ENCODE measurements at regions not wholly inside any gene's neighbourhood (a gene's known extent, or its start where the extent isn't known, plus 50 kb on each side); places are given as distances from the start of the nearest gene placed in this dataset.

GRCh38 chr9:109704546-109704945 lies 75.5 kb upstream of the PALM2AKAP2 start:
- TF ChIP-seq, protein P1, sequence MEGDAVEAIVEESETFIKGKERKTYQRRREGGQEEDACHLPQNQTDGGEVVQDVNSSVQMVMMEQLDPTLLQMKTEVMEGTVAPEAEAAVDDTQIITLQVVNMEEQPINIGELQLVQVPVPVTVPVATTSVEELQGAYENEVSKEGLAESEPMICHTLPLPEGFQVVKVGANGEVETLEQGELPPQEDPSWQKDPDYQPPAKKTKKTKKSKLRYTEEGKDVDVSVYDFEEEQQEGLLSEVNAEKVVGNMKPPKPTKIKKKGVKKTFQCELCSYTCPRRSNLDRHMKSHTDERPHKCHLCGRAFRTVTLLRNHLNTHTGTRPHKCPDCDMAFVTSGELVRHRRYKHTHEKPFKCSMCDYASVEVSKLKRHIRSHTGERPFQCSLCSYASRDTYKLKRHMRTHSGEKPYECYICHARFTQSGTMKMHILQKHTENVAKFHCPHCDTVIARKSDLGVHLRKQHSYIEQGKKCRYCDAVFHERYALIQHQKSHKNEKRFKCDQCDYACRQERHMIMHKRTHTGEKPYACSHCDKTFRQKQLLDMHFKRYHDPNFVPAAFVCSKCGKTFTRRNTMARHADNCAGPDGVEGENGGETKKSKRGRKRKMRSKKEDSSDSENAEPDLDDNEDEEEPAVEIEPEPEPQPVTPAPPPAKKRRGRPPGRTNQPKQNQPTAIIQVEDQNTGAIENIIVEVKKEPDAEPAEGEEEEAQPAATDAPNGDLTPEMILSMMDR (IDR thresholded peaks at IDR 0.05): no peak
- TF ChIP-seq POLR2A (IDR thresholded peaks at IDR 0.05): no peak
